ENCODE measurements at regions not wholly inside any gene's neighbourhood (a gene's known extent, or its start where the extent isn't known, plus 50 kb on each side); places are given as distances from the start of the nearest gene placed in this dataset.
"Not testable (repeated sequence)": the region's sequence is repeated elsewhere in the genome, so short reads cannot be mapped to it uniquely, and the experiment has no call there.

DNA sequence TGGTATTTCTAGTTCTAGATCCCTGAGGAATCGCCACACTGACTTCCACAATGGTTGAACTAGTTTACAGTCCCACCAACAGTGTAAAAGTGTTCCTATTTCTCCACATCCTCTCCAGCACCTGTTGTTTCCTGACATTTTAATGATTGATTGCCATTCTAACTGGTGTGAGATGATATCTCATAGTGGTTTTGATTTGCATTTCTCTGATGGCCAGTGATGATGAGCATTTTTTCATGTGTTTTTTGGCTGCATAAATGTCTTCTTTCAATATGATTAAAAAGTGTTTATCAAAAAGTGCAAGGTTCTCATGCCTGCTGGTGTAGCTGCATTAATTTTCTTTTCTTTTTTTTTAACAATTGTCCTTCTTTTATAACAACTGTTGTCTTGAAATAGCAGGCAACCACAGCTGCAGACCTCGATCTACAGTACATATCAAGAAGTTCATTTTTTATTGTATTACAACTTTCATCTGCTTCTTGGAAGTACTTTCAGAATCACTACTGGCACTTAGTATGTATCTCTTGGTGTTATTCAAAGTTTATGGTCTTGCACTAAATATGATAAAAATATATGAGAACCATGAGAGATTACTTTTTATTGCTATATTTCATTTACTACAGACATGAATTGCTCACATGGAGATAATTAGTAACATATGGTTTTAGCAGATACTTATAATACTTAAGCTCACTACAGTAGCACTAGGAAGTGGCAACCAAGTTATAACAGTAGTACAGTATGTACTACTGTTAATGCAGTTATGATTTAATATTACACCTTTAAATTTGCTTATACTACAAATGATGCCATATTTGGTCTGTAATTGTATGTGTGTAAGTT, 358.0 kb downstream of the ETV1 start:
- not testable (repeated sequence) for H3K9me3 ChIP-seq (ENCODE audit: control insufficient read depth, low read length); H3K27me3 ChIP-seq (ENCODE audit: control insufficient read depth, insufficient read depth, low read length); H3K4me1 ChIP-seq (ENCODE audit: control insufficient read depth, insufficient read depth, low read length); H3K9ac ChIP-seq (ENCODE audit: low read length); H3K4me3 ChIP-seq (ENCODE audit: low read length); H3K36me3 ChIP-seq (ENCODE audit: control insufficient read depth, insufficient read depth, low read length)

DNA sequence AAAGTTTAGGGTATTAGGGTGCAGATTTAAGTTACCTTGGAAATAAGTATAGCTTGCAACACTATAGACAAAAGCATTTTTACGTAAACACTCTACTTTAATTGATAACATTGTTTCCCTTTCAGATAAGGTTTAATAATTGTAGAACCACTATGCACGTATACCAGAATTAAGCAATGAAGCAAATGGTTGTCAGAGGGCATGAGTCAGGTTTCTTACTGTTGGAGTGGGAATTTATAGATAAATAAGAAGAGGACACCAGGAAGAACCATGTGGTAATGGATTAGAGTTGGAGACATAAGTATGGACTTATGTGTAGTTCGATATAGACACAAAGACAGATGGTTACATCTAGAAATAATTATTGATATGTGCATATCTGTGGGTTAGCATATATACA, 355.6 kb downstream of the ETV1 start:
- Histone ChIP-seq H3K4me1 (ENCODE audit: control insufficient read depth, insufficient read depth, low read length) (no peaks in the 10 kb centered on the region), H3K4me3 (ENCODE audit: low read length) (no peak overlapping the region), H3K9me3 (ENCODE audit: control insufficient read depth, low read length) (no peaks in the 10 kb centered on the region), H3K9ac (ENCODE audit: low read length) (no peak overlapping the region), H3K27me3 (ENCODE audit: control insufficient read depth, insufficient read depth, low read length) (no peaks in the 10 kb centered on the region), H3K36me3 (ENCODE audit: control insufficient read depth, insufficient read depth, low read length) (no peaks in the 10 kb centered on the region)

DNA sequence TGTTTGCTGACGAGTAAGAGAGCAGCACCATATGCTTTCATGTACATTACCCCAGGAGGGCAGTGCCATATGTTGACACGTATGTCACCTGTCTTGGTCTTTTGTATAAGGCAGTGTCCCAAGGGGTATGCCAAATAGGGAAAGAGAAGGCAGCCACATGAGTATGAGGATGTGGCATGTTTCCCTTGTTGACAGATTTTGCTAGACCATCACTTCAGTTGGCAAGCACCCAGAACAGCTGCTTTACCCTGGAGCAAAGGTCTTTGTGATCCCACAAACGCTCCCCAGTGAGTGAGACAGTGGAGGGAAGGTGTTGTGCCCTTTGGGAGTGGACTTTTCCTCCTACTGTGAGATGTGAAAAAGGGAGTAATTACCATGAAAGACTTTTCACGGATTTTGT, 350.1 kb downstream of the ETV1 start:
- Histone ChIP-seq H3K9ac (ENCODE audit: low read length) (no peak overlapping the region), H3K9me3 (ENCODE audit: control insufficient read depth, low read length) (no peaks in the 10 kb centered on the region), H3K4me1 (ENCODE audit: control insufficient read depth, insufficient read depth, low read length) (no peaks in the 10 kb centered on the region), H3K4me3 (ENCODE audit: low read length) (no peak overlapping the region), H3K36me3 (ENCODE audit: control insufficient read depth, insufficient read depth, low read length) (no peaks in the 10 kb centered on the region), H3K27me3 (ENCODE audit: control insufficient read depth, insufficient read depth, low read length) (no peaks in the 10 kb centered on the region)

DNA sequence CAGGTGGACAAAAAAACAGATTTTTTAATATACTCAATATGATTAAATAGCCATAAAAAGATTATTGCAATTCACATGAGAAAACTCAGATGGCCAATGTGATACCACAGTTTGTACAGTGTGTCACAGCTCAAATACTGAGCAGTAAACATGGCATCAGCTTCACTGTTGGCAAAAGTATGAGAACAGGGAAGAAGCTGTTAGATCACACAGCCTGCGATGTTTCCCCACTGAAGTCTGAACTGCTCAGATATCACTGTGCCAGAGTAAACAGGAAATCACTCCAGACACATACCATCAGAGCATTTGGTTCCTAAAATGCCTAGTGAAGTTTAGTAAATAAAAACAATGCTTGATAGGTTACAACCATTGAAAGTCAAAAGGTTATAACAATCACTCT, 347.8 kb downstream of the ETV1 start:
- Histone ChIP-seq H3K9ac (ENCODE audit: low read length) (no peak overlapping the region), H3K27me3 (ENCODE audit: control insufficient read depth, insufficient read depth, low read length) (no peaks in the 10 kb centered on the region), H3K4me1 (ENCODE audit: control insufficient read depth, insufficient read depth, low read length) (no peaks in the 10 kb centered on the region), H3K4me3 (ENCODE audit: low read length) (no peak overlapping the region), H3K36me3 (ENCODE audit: control insufficient read depth, insufficient read depth, low read length) (no peaks in the 10 kb centered on the region), H3K9me3 (ENCODE audit: control insufficient read depth, low read length) (no peaks in the 10 kb centered on the region)

GRCh38 chr7:13651167-13651566, 338.3 kb downstream of the ETV1 start:
- no peaks in the 10 kb centered on the region for H3K36me3 ChIP-seq (ENCODE audit: control insufficient read depth, insufficient read depth, low read length)
- H3K9me3 ChIP-seq (ENCODE audit: control insufficient read depth, low read length), result no peaks in the 10 kb centered on the region
- H3K9ac ChIP-seq (ENCODE audit: low read length), result no peak overlapping the region
- no peak overlapping the region for H3K4me3 ChIP-seq (ENCODE audit: low read length)
- H3K4me1 ChIP-seq (ENCODE audit: control insufficient read depth, insufficient read depth, low read length), result no peaks in the 10 kb centered on the region
- no peaks in the 10 kb centered on the region for H3K27me3 ChIP-seq (ENCODE audit: control insufficient read depth, insufficient read depth, low read length)

DNA sequence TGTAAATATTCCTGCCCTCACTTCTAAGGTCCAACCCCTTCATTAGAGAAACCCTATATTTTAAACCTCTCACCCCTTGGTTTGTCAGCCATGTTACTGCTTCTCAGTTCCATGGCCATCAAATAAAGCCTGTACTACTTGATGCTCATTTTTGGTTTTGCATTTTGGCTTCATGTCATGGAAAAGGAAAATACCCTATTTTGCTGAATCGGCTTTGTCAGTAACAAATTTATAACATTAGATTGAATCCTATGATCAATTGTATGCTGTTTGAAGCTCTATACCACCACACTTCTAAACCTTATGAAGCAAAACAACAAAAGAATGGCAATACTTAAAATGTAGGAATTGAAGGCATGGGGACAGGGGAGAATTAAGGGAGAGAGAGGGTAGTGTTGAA, 333.1 kb downstream of the ETV1 start:
- H3K4me3 ChIP-seq (ENCODE audit: low read length), result no peak overlapping the region
- no peaks in the 10 kb centered on the region for H3K4me1 ChIP-seq (ENCODE audit: control insufficient read depth, insufficient read depth, low read length)
- no peaks in the 10 kb centered on the region for H3K9me3 ChIP-seq (ENCODE audit: control insufficient read depth, low read length)
- no peak overlapping the region for H3K9ac ChIP-seq (ENCODE audit: low read length)
- no peaks in the 10 kb centered on the region for H3K27me3 ChIP-seq (ENCODE audit: control insufficient read depth, insufficient read depth, low read length)
- H3K36me3 ChIP-seq (ENCODE audit: control insufficient read depth, insufficient read depth, low read length), result no peaks in the 10 kb centered on the region

DNA sequence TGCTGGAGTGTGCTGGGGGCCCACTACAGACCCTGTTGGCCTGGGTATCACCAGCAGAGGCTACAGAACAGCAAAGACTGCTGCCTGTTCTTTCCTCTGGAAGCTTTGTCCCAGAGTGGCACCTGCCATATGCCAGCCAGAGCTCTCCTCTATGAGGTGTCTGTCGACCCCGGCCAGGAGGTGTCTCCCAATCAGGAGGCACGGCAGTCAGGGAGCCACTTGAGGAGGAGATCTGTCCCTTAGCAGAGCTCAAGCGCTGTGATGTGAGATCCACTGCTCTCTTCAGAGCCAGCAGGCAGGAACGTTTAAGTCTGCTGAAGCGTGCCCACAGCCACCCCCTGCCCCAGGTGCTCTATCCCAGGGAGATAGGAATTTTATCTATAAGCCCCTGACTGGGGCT, 316.2 kb downstream of the ETV1 start:
- H3K4me3 ChIP-seq (ENCODE audit: low read length), result no peak overlapping the region
- no peaks in the 10 kb centered on the region for H3K36me3 ChIP-seq (ENCODE audit: control insufficient read depth, insufficient read depth, low read length)
- H3K4me1 ChIP-seq (ENCODE audit: control insufficient read depth, insufficient read depth, low read length), result no peaks in the 10 kb centered on the region
- no peak overlapping the region for H3K9ac ChIP-seq (ENCODE audit: low read length)
- H3K27me3 ChIP-seq (ENCODE audit: control insufficient read depth, insufficient read depth, low read length), result no peaks in the 10 kb centered on the region
- no peaks in the 10 kb centered on the region for H3K9me3 ChIP-seq (ENCODE audit: control insufficient read depth, low read length)

- no peak overlapping the region for H3K4me3 ChIP-seq (ENCODE audit: low read length)
These were observed 306.8 kb downstream of the ETV1 start for GRCh38 chr7:13682626-13683025.

GRCh38 chr7:13687500-13687899, 302.0 kb downstream of the ETV1 start:
- no peaks in the 10 kb centered on the region for H3K9me3 ChIP-seq (ENCODE audit: control insufficient read depth, low read length)
- H3K36me3 ChIP-seq (ENCODE audit: control insufficient read depth, insufficient read depth, low read length), result no peaks in the 10 kb centered on the region
- no peak overlapping the region for H3K9ac ChIP-seq (ENCODE audit: low read length)
- no peaks in the 10 kb centered on the region for H3K27me3 ChIP-seq (ENCODE audit: control insufficient read depth, insufficient read depth, low read length)
- H3K4me1 ChIP-seq (ENCODE audit: control insufficient read depth, insufficient read depth, low read length), result no peaks in the 10 kb centered on the region
- no peak overlapping the region for H3K4me3 ChIP-seq (ENCODE audit: low read length)

More at GRCh38 chr7:13682626-13683025, 306.8 kb downstream of the ETV1 start:
- H3K4me1 ChIP-seq (ENCODE audit: control insufficient read depth, insufficient read depth, low read length), result no peaks in the 10 kb centered on the region
- H3K9me3 ChIP-seq (ENCODE audit: control insufficient read depth, low read length), result no peaks in the 10 kb centered on the region
- H3K27me3 ChIP-seq (ENCODE audit: control insufficient read depth, insufficient read depth, low read length), result no peaks in the 10 kb centered on the region
- H3K36me3 ChIP-seq (ENCODE audit: control insufficient read depth, insufficient read depth, low read length), result no peaks in the 10 kb centered on the region
- H3K9ac ChIP-seq (ENCODE audit: low read length), result no peak overlapping the region

GRCh38 chr7:13692548-13692947, 296.9 kb downstream of the ETV1 start:
- no peak overlapping the region for H3K4me3 ChIP-seq (ENCODE audit: low read length)
- no peaks in the 10 kb centered on the region for H3K4me1 ChIP-seq (ENCODE audit: control insufficient read depth, insufficient read depth, low read length)
- no peaks in the 10 kb centered on the region for H3K36me3 ChIP-seq (ENCODE audit: control insufficient read depth, insufficient read depth, low read length)
- no peaks in the 10 kb centered on the region for H3K9me3 ChIP-seq (ENCODE audit: control insufficient read depth, low read length)
- no peak overlapping the region for H3K9ac ChIP-seq (ENCODE audit: low read length)
- H3K27me3 ChIP-seq (ENCODE audit: control insufficient read depth, insufficient read depth, low read length), result no peaks in the 10 kb centered on the region

DNA sequence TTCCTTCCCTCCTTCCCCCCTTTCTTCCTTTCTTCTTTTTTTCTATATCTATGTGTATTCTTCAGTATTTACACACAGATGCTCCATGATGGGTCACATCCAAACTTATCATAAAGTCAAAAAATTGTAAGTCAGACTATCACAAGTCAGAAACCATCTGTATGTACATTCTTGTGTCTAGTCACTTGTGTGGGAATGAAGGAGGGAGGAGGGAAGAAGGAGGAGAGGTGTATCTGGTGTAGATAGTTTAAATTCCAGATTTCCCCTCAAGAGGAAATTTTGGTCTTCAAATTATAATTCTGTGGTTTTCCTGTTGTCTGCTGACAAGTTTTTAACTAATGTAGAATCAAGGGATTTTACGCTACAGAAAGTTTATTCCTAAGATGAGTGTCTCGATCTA, 287.2 kb downstream of the ETV1 start:
- H3K9me3 ChIP-seq (ENCODE audit: control insufficient read depth, low read length), result no peaks in the 10 kb centered on the region
- no peak overlapping the region for H3K4me3 ChIP-seq (ENCODE audit: low read length)
- H3K9ac ChIP-seq (ENCODE audit: low read length), result no peak overlapping the region
- H3K36me3 ChIP-seq (ENCODE audit: control insufficient read depth, insufficient read depth, low read length), result no peaks in the 10 kb centered on the region
- no peaks in the 10 kb centered on the region for H3K27me3 ChIP-seq (ENCODE audit: control insufficient read depth, insufficient read depth, low read length)
- H3K4me1 ChIP-seq (ENCODE audit: control insufficient read depth, insufficient read depth, low read length), result no peaks in the 10 kb centered on the region

GRCh38 chr7:13708670-13709069, 280.8 kb downstream of the ETV1 start:
- Histone ChIP-seq H3K4me1 (ENCODE audit: control insufficient read depth, insufficient read depth, low read length) (no peaks in the 10 kb centered on the region), H3K9me3 (ENCODE audit: control insufficient read depth, low read length) (no peaks in the 10 kb centered on the region), H3K4me3 (ENCODE audit: low read length) (no peak overlapping the region), H3K27me3 (ENCODE audit: control insufficient read depth, insufficient read depth, low read length) (no peaks in the 10 kb centered on the region), H3K9ac (ENCODE audit: low read length) (no peak overlapping the region), H3K36me3 (ENCODE audit: control insufficient read depth, insufficient read depth, low read length) (no peaks in the 10 kb centered on the region)

GRCh38 chr7:13713092-13713491, 276.4 kb downstream of the ETV1 start:
- no peak overlapping the region for H3K4me3 ChIP-seq (ENCODE audit: low read length)
- H3K4me1 ChIP-seq (ENCODE audit: control insufficient read depth, insufficient read depth, low read length), result no peaks in the 10 kb centered on the region
- H3K27me3 ChIP-seq (ENCODE audit: control insufficient read depth, insufficient read depth, low read length), result no peaks in the 10 kb centered on the region
- H3K36me3 ChIP-seq (ENCODE audit: control insufficient read depth, insufficient read depth, low read length), result no peaks in the 10 kb centered on the region
- H3K9ac ChIP-seq (ENCODE audit: low read length), result no peak overlapping the region
- no peaks in the 10 kb centered on the region for H3K9me3 ChIP-seq (ENCODE audit: control insufficient read depth, low read length)
